AG09319 (cell line): ENCODE measurements at regions not wholly inside any gene's neighbourhood (a gene's known extent, or its start where the extent isn't known, plus 50 kb on each side); places are given as distances from the start of the nearest gene placed in this dataset.
A peak's percentile ranks its signal among the peaks of the same experiment; 100 is the strongest.

Experiments
- DNase-seq: peaks from one replicate; pipeline ENCODE4 v3.0.0-alpha.2; 2010; ENCODE audit warnings: low read depth; ENCODE audit errors: extremely low read depth
- CTCF ChIP-seq: IDR thresholded peaks from 2 replicates; pipeline ENCODE4 v1.5.1; 2011; ENCODE audit warnings: low read depth, mild to moderate bottlenecking, inconsistent platforms, low read length, moderate library complexity

- no peak for TF ChIP-seq CTCF
- DNase-seq: no peak
Measured at GRCh38 chr1:55280731-55281130, 65.6 kb upstream of the USP24 start.

DNA sequence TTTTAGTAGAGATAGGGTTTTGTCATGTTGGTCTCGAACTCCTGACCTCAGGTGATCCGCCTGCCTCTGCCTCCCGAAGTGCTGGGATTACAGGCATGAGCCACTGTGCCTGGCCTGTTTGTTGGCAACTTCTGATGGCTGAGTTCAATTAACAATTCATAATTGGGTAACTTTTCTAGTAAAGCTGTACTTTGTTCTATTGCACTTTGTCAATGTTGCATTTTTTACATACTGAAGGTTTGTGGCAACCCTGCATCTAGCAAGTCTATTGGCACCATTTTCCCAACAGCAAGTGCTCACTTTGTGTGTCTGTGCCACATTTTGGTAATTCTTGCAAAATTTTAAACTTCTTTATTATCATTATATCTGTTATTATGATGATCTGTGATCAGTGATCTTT lies 64.5 kb upstream of the USP24 start:
- no peak for TF ChIP-seq CTCF

GRCh38 chr1:55278378-55278777 lies 63.2 kb upstream of the USP24 start:
- TF ChIP-seq CTCF: no peak
- DNase-seq: no peak

More for the DNA sequence above, 64.5 kb upstream of the USP24 start:
- DNase-seq: no peak

GRCh38 chr1:55277377-55278130 lies 62.4 kb upstream of the USP24 start:
- DNase-seq: peak; percentile 25
- TF ChIP-seq CTCF: peak; percentile 88

GRCh38 chr1:55276671-55277376 lies 61.7 kb upstream of the USP24 start:
- TF ChIP-seq CTCF: no peak
- no peak for DNase-seq

DNA sequence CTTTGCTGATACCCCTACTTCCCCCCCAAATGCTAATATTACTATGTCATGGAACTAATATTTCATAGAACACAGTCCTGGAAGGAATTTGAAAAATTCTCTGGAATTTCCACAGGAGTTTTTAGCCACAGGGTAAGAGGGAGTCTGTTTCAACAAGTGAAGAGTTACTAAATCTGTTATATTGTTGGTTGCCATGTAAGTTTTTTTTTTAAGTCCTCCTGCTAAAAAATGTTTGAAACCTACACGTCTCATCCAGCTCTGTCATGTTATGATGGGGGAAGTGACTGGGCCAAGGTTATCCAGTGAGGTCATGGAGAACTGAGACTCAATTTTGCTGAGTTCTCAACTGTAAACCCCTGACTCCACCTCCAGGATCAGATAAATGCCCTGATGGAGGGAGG lies 60.8 kb upstream of the USP24 start:
- DNase-seq: no peak
- TF ChIP-seq CTCF: no peak

- TF ChIP-seq CTCF: no peak
- no peak for DNase-seq
Measured at GRCh38 chr1:55275151-55275748, 60.1 kb upstream of the USP24 start.
